ENCODE measurements at regions not wholly inside any gene's neighbourhood (a gene's known extent, or its start where the extent isn't known, plus 50 kb on each side); places are given as distances from the start of the nearest gene placed in this dataset.
A peak's percentile ranks its signal among the peaks of the same experiment; 100 is the strongest.

- peak; percentile 41 for DNase-seq (ENCODE audit: low spot score)
Observed at GRCh38 chr20:20824924-20825584, 112.6 kb upstream of the RALGAPA2 start.

DNA sequence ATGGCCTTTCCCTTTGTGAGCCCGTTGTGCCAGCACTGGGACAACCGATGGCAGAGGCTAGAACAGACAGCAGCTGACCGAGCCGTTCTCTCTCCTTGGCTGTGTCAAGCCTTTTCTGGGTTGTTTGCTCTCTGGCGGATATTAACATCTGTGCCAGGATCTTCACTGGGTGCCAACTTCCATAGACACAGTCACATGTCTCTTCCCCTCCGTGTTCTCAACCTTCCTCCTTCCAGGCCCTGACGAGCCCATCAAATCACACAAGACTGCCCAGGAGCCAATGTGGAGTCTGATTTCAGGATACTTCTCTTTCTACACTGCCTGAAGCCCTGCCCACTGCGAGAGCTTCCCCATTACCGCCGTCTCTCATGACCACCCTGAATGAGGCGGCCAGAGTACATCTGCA is 111.0 kb upstream of the RALGAPA2 start:
- no peak for DNase-seq (ENCODE audit: low spot score)

DNA sequence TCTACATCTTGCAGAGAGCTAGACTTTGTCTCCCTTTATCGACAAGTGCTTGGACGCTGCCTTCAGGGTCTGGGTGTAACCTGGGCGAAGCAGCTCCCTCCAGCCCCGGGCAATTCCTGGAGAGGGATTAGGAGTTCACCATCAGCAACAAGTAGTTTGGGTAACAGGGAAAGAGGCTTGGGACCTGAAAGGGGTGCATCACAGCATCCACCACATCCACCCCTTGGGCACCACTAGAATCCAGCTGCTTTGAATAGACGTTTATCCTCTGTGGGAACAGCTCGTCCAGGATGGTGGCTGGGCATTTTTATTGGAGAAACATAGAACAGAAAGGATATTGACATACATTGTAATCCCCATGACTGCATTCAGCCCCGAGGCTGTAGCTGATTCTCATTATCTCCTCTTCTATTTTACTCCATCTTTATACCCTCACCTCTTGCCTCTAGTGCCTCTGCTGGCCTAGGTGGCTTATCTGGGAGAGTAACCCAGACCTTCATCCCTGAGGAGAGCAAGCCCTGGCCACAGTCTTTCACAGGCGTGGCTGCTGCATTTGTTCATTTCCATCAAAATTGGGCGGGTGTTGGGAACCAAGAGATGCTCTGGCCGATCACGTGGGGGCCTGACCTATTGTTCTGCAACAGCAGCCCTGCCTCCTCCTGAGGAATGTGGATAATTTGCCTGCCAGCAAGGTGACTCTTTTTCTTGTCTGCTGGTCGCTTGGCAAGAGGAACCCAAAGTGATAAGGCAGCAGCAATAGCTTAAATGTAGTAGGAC is 109.2 kb upstream of the RALGAPA2 start:
- DNase-seq (ENCODE audit: low spot score), result no peak

DNA sequence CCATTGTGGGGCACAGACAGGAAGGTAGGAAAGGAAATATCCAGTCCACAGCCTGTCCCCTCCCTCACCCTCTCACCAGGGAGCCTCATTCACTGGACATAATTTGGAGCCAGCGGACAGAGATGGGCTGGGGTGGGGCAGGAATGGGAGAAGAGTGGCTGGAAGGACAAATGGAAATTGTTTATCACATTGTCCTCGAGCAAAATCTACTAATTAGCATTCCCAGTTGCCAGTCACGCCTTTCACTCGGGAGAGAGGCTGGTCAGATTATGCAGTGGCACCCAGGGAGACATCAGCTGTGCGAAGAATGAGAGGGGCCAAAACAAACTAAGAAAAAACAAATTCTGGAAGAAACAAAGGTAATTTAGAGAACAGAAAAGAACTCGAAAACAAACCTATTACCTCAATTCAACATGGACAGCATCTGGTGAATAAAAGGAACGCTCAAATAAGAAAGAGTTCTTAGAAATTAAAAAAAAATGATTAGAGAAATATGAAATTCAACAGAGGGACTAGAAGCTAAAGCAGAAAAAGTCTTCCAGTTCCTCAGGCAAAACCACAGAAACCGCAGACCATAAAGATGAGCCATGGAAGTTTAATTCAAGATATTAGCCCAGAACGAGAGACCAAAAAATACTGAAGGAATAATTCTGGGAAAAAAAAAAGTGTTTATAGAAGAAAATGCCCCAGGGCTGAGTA is 108.5 kb upstream of the RALGAPA2 start:
- no peak for DNase-seq (ENCODE audit: low spot score)

DNA sequence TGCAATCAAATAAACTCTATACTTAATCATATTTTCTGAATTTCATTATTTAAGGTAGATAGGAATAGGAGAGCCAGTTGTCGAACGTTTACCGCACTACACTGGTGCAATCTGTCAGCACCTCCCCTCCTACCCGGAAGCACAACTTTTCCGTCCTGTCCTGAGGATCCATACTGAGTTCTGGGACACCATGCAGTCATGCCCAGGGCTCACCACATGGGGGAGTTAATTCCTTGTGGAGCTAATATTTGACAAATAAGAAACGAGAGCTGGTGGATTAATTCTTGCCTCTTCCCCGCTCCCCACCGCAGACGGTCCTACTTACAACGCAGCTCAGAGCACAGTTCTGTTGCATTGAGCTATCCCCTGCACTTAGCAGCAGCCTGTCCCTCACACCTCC is 107.7 kb upstream of the RALGAPA2 start:
- DNase-seq (ENCODE audit: low spot score), result no peak

- no peak for DNase-seq (ENCODE audit: low spot score)
Observed at GRCh38 chr20:20816969-20817755, 104.7 kb upstream of the RALGAPA2 start.

GRCh38 chr20:20815711-20816455 is 103.4 kb upstream of the RALGAPA2 start:
- DNase-seq (ENCODE audit: low spot score), result no peak

- no peak for DNase-seq (ENCODE audit: low spot score)
Observed at GRCh38 chr20:20814685-20815084, 102.2 kb upstream of the RALGAPA2 start.

- DNase-seq (ENCODE audit: low spot score), result no peak
Observed at GRCh38 chr20:20812136-20812535, 99.7 kb upstream of the RALGAPA2 start.

DNA sequence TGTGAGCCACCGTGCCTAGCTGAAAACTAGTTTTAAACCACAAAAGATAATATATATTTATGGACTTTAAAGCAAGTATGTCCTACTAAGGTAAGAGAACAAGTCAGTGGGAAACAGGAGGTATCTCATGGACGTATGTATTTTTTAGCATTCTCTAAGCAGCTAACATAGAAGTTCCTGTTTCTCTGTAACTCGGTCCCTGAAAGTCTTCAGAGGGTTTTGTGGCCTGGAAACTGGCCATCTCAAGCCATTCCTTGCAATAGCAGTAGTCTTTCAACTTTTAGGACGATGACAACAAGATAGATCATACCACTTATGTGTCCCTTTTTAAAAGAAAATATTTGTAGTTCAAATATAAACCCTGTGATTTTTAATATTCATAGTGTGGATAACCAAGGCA is 95.6 kb upstream of the RALGAPA2 start:
- no peak for DNase-seq (ENCODE audit: low spot score)

GRCh38 chr20:20806121-20807095 is 94.0 kb upstream of the RALGAPA2 start:
- no peak for DNase-seq (ENCODE audit: low spot score)

- DNase-seq (ENCODE audit: low spot score), result no peak
Observed at GRCh38 chr20:20803011-20803410, 90.6 kb upstream of the RALGAPA2 start.

DNA sequence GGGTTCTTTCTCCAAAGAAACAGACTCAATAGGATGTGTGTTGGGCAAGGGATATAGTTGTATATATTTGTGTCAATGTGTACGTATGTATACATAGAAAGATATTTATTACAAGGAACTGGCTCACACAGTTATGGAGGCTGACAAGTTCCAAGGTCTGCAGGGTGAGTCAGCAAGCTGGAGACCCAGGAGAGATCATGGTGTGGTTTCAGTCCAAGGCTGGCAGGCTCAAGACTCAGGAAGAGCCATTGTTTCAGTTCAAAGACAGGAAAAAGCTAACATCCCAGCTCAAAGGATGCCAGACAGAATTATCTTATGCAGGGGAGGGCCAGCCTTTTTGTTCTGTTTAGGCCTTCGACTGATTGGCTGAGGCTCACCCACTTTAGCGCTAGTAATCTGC is 89.9 kb upstream of the RALGAPA2 start:
- DNase-seq (ENCODE audit: low spot score), result peak; percentile 75

- DNase-seq (ENCODE audit: low spot score), result no peak
Observed at GRCh38 chr20:20799716-20800312, 87.4 kb upstream of the RALGAPA2 start.

GRCh38 chr20:20797521-20798310 is 85.3 kb upstream of the RALGAPA2 start:
- DNase-seq (ENCODE audit: low spot score), result no peak

GRCh38 chr20:20796766-20797440 is 84.5 kb upstream of the RALGAPA2 start:
- DNase-seq (ENCODE audit: low spot score), result no peak

GRCh38 chr20:20795721-20796120 is 83.3 kb upstream of the RALGAPA2 start:
- DNase-seq (ENCODE audit: low spot score), result no peak

GRCh38 chr20:20795119-20795518 is 82.7 kb upstream of the RALGAPA2 start:
- no peak for DNase-seq (ENCODE audit: low spot score)

- peak; percentile 1 for DNase-seq (ENCODE audit: low spot score)
Observed at GRCh38 chr20:20793591-20793990, 81.1 kb upstream of the RALGAPA2 start.

Measured in kidney capillary endothelial cell (primary cell).